ENCODE measurements at regions not wholly inside any gene's neighbourhood (a gene's known extent, or its start where the extent isn't known, plus 50 kb on each side); places are given as distances from the start of the nearest gene placed in this dataset.

GRCh38 chr2:220393711-220394110 is 766.3 kb downstream of the SLC4A3 start:
- H3K4me3 ChIP-seq (ENCODE audit: low read length): no peak overlapping the region
- no peak for DNase-seq (ENCODE audit: low read depth)
- TF ChIP-seq CTCF (conservative IDR thresholded peaks at IDR 0.05; ENCODE audit: low read depth, low read length): no peak

- no peak for TF ChIP-seq CTCF (conservative IDR thresholded peaks at IDR 0.05; ENCODE audit: low read depth, low read length)
- H3K4me3 ChIP-seq (ENCODE audit: low read length): no peak overlapping the region
- peak; percentile 60 for DNase-seq (ENCODE audit: low read depth)
Observed at GRCh38 chr2:220394433-220394832, 767.0 kb downstream of the SLC4A3 start.

DNA sequence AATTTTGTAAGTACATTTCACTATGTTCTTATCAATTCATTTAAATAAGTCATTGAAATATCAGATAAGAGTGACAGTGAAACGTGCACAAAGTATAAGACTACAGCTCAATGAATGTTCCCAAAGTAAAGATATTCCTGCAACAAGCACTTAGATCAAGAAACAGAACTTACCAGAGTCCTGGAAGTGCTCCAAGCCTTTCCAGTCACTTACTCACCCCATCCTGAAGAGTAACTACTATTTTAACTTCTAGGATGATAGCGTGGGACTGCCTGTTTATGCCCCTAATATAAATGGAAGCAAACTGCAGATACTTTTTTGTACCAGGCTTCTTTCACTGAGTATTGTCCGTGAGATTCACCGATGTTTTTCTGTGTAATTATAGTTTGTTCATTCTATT is 768.9 kb downstream of the SLC4A3 start:
- DNase-seq (ENCODE audit: low read depth): no peak

GRCh38 chr2:220410296-220410695 is 782.9 kb downstream of the SLC4A3 start:
- no peak overlapping the region for H3K4me3 ChIP-seq (ENCODE audit: low read length)
- DNase-seq (ENCODE audit: low read depth): no peak
- no peak for TF ChIP-seq CTCF (conservative IDR thresholded peaks at IDR 0.05; ENCODE audit: low read depth, low read length)

More for the DNA sequence above, 768.9 kb downstream of the SLC4A3 start:
- no peak overlapping the region for H3K4me3 ChIP-seq (ENCODE audit: low read length)
- no peak for TF ChIP-seq CTCF (conservative IDR thresholded peaks at IDR 0.05; ENCODE audit: low read depth, low read length)

DNA sequence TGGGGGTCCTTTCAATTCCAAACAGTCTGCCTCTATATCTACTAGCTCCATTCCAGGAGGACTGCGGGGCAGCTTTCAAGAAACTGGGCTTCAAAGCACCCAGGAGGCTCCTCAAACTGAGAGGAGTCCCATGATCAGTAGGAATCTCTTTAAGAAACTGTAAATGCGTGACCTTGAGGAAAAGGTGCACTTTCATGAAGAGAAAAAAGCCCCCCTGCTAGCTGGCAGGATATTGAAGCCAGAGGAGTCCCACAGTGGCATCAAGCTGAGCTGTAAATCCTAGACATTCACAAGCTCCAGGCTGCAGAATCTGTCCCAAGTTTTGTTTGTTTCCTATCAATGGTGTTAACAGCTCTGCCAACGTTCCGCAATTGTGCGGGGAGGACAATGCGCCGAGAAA is 790.1 kb downstream of the SLC4A3 start:
- no peak overlapping the region for H3K4me3 ChIP-seq (ENCODE audit: low read length)
- DNase-seq (ENCODE audit: low read depth): no peak
- no peak for TF ChIP-seq CTCF (conservative IDR thresholded peaks at IDR 0.05; ENCODE audit: low read depth, low read length)

DNA sequence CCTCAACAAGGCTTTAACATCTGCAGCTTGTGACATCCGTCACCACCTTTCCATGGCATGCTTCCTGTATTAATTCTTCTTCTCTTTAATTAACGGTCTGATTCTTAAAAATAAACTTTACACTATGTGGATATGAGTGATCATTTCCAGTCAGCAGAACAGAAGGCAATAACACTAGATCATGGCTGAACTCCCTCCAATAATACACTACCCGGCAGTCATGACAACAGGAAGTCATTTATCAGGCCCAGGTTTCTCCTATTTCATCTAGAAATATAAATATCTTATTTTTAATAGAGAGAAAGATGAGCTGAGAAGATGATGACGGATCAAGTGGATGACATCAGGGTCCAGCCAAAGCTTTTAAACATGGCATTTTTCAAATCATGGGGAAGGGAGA is 792.2 kb downstream of the SLC4A3 start:
- no peak for TF ChIP-seq CTCF (conservative IDR thresholded peaks at IDR 0.05; ENCODE audit: low read depth, low read length)
- DNase-seq (ENCODE audit: low read depth): no peak
- H3K4me3 ChIP-seq (ENCODE audit: low read length): no peak overlapping the region

- TF ChIP-seq CTCF (conservative IDR thresholded peaks at IDR 0.05; ENCODE audit: low read depth, low read length): no peak
- DNase-seq (ENCODE audit: low read depth): no peak
- H3K4me3 ChIP-seq (ENCODE audit: low read length): no peak overlapping the region
Observed at GRCh38 chr2:220420820-220421219, 793.4 kb downstream of the SLC4A3 start.
